ENCODE measurements at regions not wholly inside any gene's neighbourhood (a gene's known extent, or its start where the extent isn't known, plus 50 kb on each side); places are given as distances from the start of the nearest gene placed in this dataset.

DNA sequence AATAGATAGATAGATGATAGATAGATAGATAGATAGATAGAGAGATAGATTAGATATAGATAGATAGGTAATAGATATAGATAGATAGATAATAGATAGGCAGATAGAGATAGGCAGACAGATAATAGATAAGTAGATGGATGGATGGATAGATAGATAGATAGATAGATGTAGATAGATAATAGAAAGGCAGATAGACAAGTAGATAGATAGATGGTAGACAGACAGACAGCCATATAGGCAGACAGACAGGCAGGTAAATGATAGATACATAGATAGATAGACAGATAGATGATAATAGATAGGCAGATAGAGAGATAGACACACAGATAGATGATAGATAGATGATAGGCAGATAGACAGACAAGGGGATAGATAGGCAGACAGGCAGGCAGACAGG is 191.4 kb upstream of the TNRC6C start:
- Histone ChIP-seq H3K4ac (replicated peaks; ENCODE audit: insufficient read length, low read depth, low read length) (no peak overlapping the region), H3K36me3 (ENCODE audit: control insufficient read depth in 2 of 4, insufficient read depth in 4 of 4, low read length in 3 of 4) (no peaks in the 10 kb centered on the region), H2BK12ac (ENCODE audit: low read depth, low read length) (no peak overlapping the region), H2BK15ac (ENCODE audit: low read length) (no peak overlapping the region), H2AK5ac (ENCODE audit: low read depth, low read length) (no peak overlapping the region), H3K18ac (ENCODE audit: extremely low read depth, low read length) (no peak overlapping the region), H4K5ac (ENCODE audit: insufficient read length, low read depth, low read length) (no peak overlapping the region), H3K14ac (ENCODE audit: insufficient read length) (no peak overlapping the region), H3K9me3 (ENCODE audit: insufficient read depth in 2 of 2, low read depth in 1 of 2, low read length in 1 of 2) (no peaks in the 10 kb centered on the region), H3K23me2 (ENCODE audit: low read depth, low read length) (peaks cover 5% of the 10 kb centered on the region; the same call in 1 of the 2 replicates), H2BK120ac (replicated peaks; ENCODE audit: low read depth, low read length) (no peak overlapping the region), H2BK20ac (ENCODE audit: low read length) (no peak overlapping the region), H3K23ac (ENCODE audit: insufficient read length) (no peak overlapping the region), H3K4me2 (ENCODE audit: insufficient read depth in 1 of 2, low read depth in 2 of 2, low read length in 2 of 2) (no peak overlapping the region), H3K4me1 (replicated peaks in 1 of 4; ENCODE audit: control insufficient read depth in 3 of 4, insufficient read depth in 4 of 4, low read length in 3 of 4) (peaks cover 4 to 11% (median 8%) of the 10 kb centered on the region in 4 experiments), H4K20me1 (replicated peaks in 1 of 2; ENCODE audit: control insufficient read depth in 1 of 2, insufficient read depth in 2 of 2, low read length in 2 of 2) (no peaks in the 10 kb centered on the region), H3K27ac (ENCODE audit: low read depth, low read length) (no peak overlapping the region), H3K56ac (replicated peaks; ENCODE audit: insufficient read length, low read depth, low read length) (no peak overlapping the region), H3K27me3 (replicated peaks in 1 of 4; ENCODE audit: control insufficient read depth in 3 of 4, extremely low read depth in 1 of 4, insufficient read depth in 3 of 4, low read length in 3 of 4) (no peaks in the 10 kb centered on the region; a peak in 2 of 7 replicates), H3K4me3 (ENCODE audit: extremely low read depth in 1 of 4, insufficient read depth in 2 of 4, low read depth in 3 of 4, low read length in 4 of 4) (no peak overlapping the region), H3K79me1 (ENCODE audit: low read depth, low read length) (no peaks in the 10 kb centered on the region), H2BK5ac (ENCODE audit: low read depth, low read length) (no peak overlapping the region), H4K8ac (ENCODE audit: extremely low read depth, insufficient read depth, low read length) (no peak overlapping the region), H3K79me2 (ENCODE audit: control insufficient read depth in 1 of 2, insufficient read depth in 2 of 2, low read length in 2 of 2) (no peaks in the 10 kb centered on the region), H4K91ac (replicated peaks; ENCODE audit: insufficient read length, low read length) (no peak overlapping the region), H2AFZ (ENCODE audit: low read length) (no peak overlapping the region), H3K9ac (replicated peaks in 1 of 4; ENCODE audit: extremely low read depth in 1 of 4, low read depth in 3 of 4, low read length in 3 of 4) (no peak overlapping the region)
- ChIA-PET POLR2A (ENCODE audit: partially characterized antibody) (no interaction called here), CTCF (ENCODE audit: partially characterized antibody) (no interaction called here)
- no peak for TF ChIP-seq RXRA (IDR thresholded peaks at IDR 0.05; ENCODE audit: insufficient read depth, low read depth, low read length)
- no peak for DNase-seq (ENCODE audit: low read depth in 1 of 2, low spot score in 2 of 2)
- no peak for FAIRE-seq
